ENCODE measurements at regions not wholly inside any gene's neighbourhood (a gene's known extent, or its start where the extent isn't known, plus 50 kb on each side); places are given as distances from the start of the nearest gene placed in this dataset.

GRCh38 chr1:5374192-5374591, 618.0 kb downstream of the NPHP4 start:
- H3K36me3 Mint-ChIP-seq (ENCODE audit: low read depth): peaks cover 11% of the 10 kb centered on the region; the same call in 1 of the 3 replicates
- H3K27ac Mint-ChIP-seq: no peak overlapping the region
- no peaks in the 10 kb centered on the region; the same call in 1 of the 2 replicates for H3K36me3 ChIP-seq (ENCODE audit: insufficient read depth)

More at GRCh38 chr1:5374192-5374591, 618.0 kb downstream of the NPHP4 start:
- peaks cover 46% of the 10 kb centered on the region for H3K9me3 Mint-ChIP-seq
- Histone ChIP-seq H2AFZ (no peak overlapping the region), H3K4me1 (ENCODE audit: insufficient read depth) (no peaks in the 10 kb centered on the region), H3K9me2 (ENCODE audit: insufficient read depth) (no peaks in the 10 kb centered on the region), H4K20me1 (replicated peaks; ENCODE audit: insufficient read depth) (no peaks in the 10 kb centered on the region), H3F3A (replicated peaks; ENCODE audit: low read depth) (no peaks in the 10 kb centered on the region), H3K27me3 (ENCODE audit: insufficient read depth) (no peaks in the 10 kb centered on the region), H3K4me2 (no peak overlapping the region), H3K79me2 (replicated peaks; ENCODE audit: insufficient read depth) (no peaks in the 10 kb centered on the region), H3K27ac (ENCODE audit: low read depth) (no peak overlapping the region), H3K4me3 (no peak overlapping the region)
- no peak overlapping the region for H3K4me3 Mint-ChIP-seq
- H3K4me1 Mint-ChIP-seq: no peaks in the 10 kb centered on the region
- ATAC-seq: no peak
- H3K27me3 Mint-ChIP-seq (ENCODE audit: insufficient read depth, low read depth, poor library complexity): no peaks in the 10 kb centered on the region
- TF ChIP-seq CREB1 (CRISPR knock-in tag; IDR thresholded peaks at IDR 0.05; ENCODE audit: low read depth) (no peak), ETS1 (IDR thresholded peaks at IDR 0.05) (no peak), JUNB (IDR thresholded peaks at IDR 0.05; ENCODE audit: unreplicated experiment) (no peak), REST (IDR thresholded peaks at IDR 0.05; ENCODE audit: unreplicated experiment) (no peak), STAT1 (IDR thresholded peaks at IDR 0.05; ENCODE audit: unreplicated experiment) (no peak), NANOG (IDR thresholded peaks at IDR 0.05; ENCODE audit: borderline replicate concordance) (no peak), ZNF462 (CRISPR knock-in tag; IDR thresholded peaks at IDR 0.05) (no peak), ZNF331 (CRISPR knock-in tag; IDR thresholded peaks at IDR 0.05; ENCODE audit: low read depth) (no peak), POLR2AphosphoS5 (IDR thresholded peaks at IDR 0.05; ENCODE audit: low read depth) (no peak), ZNF114 (CRISPR knock-in tag; IDR thresholded peaks at IDR 0.05) (no peak), CTCF (conservative IDR thresholded peaks at IDR 0.05; ENCODE audit: low read depth in 2 of 2) (no peak), EZH2 (IDR thresholded peaks at IDR 0.05; ENCODE audit: low read depth, unreplicated experiment) (no peak), EZH2phosphoT487 (IDR thresholded peaks at IDR 0.05; ENCODE audit: unreplicated experiment) (no peak)
- DNase-seq (ENCODE audit: low spot score): no peak
